Right renal pelvis (tissue), 4 donors: ENCODE measurements at regions not wholly inside any gene's neighbourhood (a gene's known extent, or its start where the extent isn't known, plus 50 kb on each side); places are given as distances from the start of the nearest gene placed in this dataset.

Experiments
- DNase-seq, 4 donors: peaks; one replicate each; pipeline ENCODE4 v3.0.0-alpha.2; 2013; ENCODE audit warnings: low read depth in 4 of 4, low spot score in 3 of 4, missing footprints in 1 of 4

DNA sequence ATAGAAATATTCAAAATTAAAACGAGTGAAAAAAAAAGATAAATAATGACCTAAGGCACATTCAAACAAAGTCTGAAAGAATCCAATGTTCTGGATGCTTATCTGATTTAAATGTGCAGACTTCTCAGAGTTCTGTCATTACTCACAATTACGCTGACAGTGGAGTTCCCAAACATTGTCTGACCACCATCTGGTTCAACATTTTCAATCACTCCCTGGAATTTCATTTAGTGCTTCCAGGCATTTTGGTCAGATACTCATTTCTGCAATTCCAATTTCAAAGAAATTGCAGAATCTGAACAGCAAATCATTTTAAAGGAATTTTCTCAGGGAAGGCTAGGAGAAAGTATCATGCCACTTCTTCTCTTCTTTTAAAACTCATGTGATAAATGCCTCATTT, 398.2 kb upstream of the PDE3A start:
- no peak for DNase-seq

DNA sequence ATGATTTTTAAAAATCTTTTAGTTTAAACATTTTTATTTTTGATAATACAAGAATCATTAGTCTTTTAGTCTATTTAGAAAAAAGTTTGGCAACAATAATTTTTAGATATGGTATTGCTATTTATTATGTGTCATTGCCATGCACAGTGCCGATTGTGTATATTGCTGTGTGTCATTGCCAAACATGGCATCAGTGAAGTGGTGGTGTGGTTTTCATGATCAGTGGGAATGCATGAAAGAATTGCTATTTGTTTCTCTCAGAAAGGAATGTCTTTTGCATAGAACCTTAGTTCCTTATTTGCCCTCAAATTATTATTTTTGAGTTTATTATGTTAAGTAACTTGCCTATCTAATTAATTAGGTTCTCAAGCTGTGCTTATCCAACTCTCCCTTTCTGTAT, 397.5 kb upstream of the PDE3A start:
- DNase-seq: no peak

DNA sequence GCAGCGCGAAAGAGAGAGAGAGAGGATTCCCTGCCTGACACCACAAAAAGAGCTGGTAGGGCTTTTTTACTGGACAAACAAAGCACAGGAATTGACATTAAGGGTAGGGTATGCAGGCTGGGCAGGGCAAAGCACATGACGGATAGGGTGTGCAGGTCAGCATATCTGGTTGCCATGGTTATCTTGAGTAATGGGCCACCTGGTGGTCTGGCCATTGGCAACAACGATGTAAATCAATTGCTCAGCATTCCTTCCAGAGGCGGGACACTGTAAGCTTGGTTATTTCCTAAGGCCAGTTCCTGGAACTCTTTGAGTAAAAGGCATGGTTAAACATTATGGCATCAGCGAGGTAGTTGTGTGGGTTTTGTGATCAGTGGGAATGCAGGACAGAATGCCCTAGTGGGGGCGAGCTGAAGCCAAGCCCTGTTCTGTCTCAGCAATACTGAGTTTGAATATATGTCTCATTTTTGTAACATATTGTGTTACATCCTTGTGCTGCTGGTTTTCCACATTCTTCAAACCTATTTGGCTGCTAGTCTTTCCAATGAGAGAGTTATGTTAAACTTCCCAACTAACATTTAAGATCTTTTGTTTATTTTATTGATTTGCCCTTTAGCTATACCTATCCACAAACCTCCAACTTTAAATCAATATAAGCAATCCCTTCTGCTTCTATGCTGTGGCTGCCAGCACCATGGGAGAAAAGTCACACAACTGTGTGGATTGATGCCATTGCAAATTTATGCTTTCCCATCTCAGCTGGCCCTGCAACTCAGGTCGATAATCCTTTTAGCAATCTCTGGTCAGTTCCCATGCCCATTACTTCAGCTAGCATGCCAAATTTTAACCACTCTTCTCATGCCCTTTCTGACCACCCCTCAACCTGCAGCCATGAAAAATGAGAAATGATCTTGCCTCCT, 396.7 kb upstream of the PDE3A start:
- DNase-seq: peak in 1 of 4 donors; percentile 57

DNA sequence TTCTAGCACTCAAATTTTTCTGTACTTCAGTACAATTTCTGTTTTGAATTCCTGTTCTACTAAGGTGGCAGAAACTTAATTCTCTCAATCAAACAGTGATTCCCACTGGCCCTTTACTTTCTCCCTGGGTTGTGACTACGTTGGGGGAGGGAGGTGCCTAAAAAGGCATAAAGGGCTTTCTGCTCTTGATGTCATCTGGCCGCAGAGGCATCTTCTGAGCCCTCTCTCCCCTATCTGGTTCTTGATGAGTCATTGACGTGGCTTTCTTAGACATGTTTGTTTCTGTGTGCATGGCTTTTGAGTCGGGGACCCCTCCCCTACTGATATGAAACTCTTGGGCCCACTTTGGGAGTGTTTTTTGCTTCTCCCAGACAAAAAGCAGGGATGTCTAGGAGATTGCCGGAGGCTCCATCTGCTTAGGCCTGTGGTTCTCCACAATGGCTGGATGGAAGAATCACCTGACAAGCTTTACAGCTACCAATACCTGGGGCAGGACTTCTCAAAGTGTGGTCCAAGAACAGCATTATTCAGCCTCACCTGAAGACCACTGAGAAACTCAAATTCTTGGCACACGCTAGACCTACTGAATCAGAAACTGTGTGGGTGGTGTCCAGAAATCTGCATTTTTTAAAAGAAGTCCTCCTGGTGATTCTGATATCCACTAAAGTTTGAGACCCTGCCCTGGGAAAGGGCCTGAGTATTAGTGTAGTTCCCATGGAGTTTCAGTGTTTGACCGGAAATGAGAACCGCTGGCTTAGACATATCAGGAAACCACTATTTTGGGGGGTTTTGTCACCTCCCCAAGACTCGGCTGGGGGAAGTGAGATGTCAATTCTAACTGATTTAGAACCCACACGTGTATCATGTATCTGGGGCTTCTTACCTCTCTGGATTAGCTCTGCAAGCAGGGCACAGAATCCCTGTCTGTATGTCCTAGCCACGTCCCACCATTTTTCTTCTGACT, 395.7 kb upstream of the PDE3A start:
- no peak for DNase-seq

DNA sequence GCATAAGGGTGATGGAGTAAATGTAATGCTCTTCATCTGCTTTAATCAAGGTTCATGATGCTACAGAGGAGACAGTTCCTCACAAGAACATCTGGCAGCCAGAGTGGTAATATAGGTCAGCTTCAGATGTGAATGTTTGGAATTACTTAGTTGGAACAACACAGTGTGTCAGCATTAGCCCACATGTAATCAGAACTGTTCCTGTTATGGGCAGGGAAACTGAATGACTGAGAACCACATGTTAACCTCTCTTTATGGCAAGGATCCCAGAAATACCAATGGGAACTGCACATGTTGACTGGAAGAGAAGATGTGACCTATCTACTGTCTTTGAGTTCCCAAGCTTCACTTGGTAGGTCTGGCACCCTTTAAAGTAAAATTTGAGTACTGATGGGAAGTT, 390.1 kb upstream of the PDE3A start:
- DNase-seq: no peak

DNA sequence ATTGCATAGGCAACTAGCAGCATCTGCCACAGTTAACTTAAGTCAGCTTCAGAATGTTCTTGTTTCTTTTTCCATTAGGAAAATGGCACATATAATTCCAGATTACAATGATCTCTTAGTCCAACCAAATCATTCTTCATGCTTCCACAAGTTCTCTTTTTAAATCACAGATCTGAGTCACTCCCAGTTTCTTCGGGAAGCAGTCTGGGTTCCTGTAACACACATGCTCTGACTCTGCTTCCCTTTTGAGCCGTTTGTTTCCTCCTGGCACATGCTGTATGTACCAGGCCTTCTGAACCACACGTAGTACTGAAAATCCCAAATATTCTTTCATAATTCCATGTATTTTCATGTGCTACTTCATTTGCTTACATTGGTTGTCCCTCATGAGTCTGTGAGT, 388.8 kb upstream of the PDE3A start:
- DNase-seq: no peak

DNA sequence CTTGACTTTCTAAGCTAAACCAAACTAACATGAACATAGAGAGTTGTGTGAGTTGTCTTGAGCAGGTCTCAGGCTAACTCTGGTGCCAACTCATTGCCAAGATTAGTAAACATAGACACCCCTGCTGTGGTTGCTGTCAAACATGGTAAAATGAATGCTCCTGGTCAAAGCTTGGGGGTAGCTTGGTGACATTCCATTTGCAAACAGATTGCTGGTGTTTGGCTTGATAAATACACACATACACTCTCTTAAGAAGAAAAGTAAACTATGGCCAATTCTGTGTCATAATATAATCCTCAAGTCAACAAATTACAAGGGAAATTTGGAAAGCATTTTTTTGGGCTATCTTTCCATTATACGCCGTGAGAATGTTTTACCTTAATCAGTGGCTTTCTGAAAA, 386.4 kb upstream of the PDE3A start:
- DNase-seq: no peak

DNA sequence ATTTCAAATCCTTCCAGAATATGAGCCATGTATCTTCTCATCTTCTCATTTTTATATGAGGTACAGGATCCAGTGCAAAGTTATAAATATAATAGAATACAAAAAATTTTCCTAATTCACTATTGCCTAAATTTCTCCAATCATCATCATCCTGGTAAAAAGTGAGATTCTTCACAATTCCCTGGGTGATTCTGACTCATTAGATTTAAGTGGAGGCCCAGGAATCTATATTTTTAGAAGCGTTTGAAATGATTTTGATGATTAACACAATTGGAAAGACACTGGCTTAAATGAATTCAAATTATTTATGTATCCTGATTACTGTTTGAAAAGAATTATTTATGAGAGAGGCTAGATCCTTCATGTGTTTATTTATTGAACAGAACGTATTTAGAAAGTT, 380.3 kb upstream of the PDE3A start:
- DNase-seq: no peak

DNA sequence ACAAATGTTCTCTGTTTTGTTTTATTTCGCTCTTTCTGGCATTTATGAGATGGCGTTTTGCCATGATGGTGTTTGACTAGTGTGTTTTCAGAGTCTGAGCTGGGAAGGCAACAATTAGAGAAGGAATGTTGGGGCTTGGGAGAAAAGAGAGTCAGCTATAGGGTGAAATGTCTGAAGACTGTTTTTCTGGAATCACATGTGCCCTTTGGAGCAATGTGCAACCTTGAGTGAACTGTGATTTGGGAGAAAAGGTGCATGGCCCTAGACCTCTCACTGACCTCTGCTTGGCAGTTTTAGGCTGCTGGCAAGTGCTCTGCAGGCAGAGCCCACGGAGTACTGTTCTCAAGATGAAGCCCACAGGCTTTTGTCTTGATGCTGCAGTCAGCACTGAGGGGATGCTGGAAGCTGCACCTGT, 379.9 kb upstream of the PDE3A start:
- DNase-seq: no peak

DNA sequence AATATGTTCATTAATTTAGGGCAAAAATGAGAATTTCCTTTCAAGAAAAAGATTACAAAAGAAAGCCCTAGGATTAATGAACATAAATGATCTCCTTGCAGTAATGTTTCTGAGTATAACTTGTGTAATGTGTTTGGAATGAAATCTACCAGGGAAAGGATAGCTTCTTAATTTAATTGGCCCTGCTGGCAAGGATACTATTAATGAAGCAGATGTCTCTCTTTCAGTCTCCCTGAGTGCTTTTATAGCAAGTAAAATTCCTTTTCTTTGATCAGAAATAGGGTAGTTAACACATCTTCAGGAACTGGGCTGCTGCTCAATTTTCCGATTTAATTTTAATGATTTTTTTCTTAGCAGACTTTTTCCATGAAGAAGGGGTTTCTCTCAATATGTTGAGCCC, 379.4 kb upstream of the PDE3A start:
- no peak for DNase-seq

DNA sequence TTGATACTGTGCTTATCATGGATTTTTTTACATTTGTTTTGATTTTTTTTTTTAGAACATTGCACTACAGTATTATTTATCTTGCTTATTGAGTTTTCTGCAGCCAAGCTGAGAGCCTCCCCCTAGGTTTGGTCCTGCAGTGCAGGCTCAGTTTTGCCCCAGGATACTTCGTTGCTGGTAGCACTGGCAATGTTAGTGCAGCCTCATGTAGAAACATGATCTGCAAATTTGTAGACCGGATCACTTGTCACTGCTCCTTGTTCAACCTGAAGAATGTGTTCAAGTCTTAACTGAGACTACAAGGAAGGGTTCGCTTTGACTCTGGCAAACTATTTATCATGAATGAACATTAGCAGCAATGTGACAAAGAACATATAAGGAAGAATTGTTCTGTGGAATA, 377.2 kb upstream of the PDE3A start:
- DNase-seq: no peak

DNA sequence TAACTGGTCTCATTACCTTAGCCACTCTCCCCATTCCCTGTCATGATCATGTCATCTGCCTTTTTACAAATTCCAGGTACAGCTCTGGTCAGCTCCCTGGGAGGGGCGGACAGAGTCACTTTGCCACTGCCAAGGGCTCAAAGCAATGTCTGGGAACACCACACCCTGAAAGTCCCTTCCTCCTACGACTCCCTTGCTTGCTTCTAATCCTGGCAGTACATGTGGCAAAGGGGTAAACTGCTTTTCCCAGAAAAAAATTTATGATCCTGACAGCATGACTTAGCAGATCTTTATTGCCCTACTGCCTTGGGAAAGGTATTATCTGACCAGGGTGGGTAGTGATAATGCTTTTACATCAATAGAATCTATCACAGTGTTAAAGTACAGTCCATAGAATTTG, 376.0 kb upstream of the PDE3A start:
- DNase-seq: no peak

DNA sequence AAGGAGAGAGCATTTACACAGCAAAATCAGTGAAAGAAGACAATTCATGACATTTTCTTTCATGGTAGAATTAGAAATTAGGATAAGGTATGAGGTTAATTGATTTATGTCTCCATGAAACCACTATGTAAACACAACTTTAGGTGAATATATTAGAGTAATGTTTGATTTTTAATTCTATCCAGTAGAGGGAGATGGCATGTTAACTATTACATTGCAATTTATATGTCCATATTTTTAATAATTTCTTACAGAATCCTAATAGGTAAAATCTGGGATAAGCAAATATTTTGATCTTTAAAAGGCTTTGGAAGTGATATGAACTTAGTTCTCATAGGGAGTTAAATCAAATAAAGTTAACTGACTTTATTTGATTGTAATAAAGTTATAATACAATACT, 373.4 kb upstream of the PDE3A start:
- DNase-seq: no peak

DNA sequence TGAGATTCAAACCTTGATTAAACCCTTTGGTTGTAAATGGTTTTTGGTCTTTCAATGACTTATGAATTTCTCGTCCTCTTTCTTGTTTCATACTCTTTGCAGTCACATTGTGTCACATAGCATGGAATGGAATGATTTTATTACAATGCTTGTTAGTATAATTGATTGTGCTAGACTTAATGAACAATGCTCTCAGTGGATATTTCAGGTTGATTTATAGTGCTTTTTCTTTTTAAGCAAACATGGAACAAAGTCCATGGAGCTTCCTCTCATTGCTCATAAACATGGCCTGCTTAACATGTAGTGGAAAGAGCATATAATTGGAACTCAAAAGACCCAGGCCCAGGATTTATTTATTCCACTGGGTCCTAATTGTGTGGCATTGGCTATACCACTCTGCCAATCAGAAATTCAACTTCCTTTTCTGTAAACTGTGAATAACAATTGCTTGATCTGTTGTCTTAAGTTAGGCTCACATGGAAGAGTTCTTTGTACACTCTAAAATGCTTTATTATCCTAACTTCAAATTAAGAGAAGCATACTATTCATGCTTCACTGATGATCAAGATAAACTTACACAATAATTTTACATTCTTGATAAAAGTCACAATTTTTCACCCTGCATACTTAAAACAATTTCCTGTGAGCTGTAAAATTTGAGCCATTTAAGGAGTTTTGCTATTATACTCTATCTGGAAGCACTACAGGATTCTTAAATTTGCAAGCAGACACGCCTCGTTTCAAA, 370.5 kb upstream of the PDE3A start:
- peak in 1 of 4 donors; percentile 13 for DNase-seq

DNA sequence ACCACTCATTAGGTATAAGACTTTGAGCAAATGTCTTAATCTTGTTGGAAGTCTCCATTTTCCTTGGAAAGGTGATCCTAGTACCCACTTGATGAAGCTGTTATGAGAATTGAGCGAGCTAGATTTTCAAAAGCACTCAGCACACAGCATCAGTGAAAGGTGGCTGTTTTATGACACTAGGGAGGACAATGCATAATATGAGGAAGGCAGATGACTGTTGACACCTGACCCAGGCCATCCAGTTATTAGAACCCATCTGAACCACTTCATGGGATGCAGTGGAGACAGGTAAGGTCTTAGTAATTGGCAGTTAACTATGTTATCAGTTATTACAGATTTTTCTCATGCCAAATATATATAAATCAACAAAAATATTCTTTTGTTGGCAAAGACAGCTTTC, 369.9 kb upstream of the PDE3A start:
- no peak for DNase-seq

DNA sequence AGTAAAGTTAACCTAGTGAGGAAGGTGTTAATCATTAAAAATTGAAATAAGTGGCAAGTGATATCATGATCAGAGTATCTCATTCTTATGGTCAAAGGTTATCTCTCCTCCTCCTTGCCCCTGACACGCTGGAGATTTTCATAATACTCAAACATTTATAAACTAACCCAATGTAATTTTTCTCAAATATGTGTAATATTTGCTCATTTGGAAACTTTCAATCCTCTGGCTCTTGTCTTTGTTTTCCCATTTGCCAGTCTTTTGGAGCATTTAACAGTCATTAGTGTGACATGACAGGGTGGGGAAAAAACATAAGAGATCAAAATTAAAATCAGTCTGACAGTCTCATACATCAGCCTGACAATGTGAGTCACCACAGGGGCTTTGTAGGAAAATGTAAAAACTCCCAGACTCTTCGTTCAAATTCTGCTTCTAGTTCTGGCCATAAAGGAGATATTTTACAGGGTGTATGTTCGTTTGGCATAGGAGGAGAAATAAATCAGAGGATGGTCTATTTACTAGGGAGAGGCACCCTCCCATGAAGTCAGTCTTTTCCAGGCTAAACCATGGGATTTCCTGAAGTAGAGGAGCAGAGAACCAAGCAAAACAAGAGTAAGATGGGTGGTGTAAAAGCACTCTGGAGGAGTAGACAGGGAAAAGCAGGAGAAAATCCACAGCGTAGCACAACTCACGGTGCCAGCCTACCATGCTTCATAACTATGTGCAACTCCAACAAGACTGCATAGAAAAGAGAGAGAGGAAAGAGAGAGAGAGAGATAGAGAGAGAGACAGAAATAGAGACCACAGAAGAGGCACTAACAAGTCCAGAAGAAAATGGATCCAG, 369.2 kb upstream of the PDE3A start:
- DNase-seq: no peak

DNA sequence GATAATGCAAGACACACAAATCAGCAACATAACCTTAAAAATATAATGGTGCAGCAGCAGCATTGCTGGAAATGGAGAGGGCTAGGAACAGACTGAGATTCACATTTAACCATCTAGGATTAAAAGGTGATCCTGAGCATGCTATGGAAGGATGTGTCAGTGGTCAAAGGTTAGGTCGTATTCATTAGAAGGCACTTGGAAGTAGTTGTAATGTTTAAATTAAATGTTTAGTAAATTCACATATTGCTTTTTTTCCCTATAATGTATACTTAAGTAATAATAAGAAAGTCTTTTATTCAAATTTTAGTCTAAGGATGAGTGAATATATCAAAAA, 368.6 kb upstream of the PDE3A start:
- no peak for DNase-seq

DNA sequence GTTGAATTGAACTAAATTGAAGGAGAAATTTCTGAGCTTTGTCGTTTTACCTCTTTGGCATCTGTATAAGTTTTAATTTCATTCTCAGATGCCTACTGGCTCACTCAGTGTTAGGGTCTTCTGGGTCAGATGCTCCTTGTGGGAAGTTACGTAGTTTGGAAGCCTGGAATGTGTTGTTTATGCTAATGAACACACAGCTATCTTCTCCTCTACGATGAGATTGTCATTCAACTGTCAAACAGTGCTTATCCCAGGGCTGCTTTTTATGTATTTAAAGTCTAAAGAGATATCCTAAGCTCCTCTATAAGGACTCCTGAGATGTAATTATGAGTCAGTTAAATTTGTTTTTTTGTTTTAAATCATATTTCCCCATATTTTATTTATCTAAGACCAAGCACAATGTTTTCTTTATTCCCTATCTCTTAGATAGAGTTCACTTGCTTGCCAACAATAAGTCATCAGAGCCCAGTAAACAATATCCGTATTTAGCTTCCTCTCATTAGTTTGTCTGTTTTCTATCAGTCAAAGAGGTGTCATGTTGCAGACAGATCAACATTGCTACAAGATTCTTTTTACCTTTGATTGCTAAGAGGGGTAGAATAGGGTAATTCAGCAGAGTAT, 368.0 kb upstream of the PDE3A start:
- DNase-seq: no peak

DNA sequence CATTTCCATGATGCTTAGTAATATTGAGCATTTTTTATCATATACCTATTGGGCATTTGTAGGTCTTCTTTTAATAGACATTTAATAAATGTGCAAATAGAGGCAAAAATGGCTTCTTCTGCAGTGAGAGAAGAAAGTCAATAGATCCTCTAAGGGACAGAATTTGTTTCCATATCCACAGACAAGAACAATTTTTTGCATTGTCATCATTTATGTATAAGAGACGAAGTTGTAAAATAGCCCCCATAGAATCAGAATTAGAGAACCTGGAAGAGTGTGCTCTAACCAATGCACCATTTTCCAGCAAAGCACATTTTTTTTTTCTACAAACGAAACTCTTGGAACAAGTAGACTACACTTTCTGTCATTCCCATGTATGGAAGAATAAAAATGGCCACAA, 365.1 kb upstream of the PDE3A start:
- no peak for DNase-seq

DNA sequence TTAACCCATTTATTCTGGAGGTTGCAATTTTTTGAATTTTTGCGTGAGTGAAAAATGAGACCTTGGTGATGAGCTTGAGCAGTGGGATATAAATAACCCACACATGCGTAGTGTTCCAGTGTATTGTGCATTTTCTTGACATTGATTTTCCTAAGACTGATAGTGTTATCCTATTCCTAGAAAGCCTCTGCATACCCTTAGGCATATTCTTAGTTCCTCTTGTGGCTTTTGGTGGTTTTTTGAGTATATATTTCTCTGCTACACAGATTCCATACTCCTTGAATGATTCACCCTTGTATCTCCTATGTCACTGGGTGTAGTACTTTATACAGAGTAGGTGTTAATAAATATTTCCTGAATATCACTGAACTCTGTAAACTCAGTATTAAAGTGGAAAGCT, 363.4 kb upstream of the PDE3A start:
- DNase-seq: no peak
